ENCODE measurements at regions not wholly inside any gene's neighbourhood (a gene's known extent, or its start where the extent isn't known, plus 50 kb on each side); places are given as distances from the start of the nearest gene placed in this dataset.

DNA sequence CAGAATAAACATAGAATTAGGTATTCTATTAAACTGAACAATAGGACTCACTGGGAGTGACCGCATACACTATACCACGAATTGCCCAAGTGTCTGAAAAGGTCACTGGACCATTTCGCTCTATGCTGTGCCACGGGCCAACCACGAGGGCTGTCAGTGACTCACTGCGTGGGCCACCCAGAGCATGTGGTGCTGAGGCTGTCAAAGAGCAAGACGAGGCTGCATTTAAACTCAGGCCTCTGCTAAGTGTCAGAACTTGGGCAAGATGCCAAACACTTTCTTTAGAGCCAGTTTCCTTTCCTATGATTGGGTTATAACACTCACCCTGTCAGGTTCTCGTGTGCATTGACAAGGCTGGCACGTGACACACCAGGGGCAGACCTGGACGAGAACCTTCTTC, 97.5 kb downstream of the SH3YL1 start:
- intact Hi-C loops (cut with micrococcal nuclease), result loop anchor here (2.0 kb wide), 1 partner anchor 26 kb away; no protein-coding TSS in a partner anchor
- H3K36me3 Mint-ChIP-seq, result no peaks in the 10 kb centered on the region
- H3K4me1 Mint-ChIP-seq, result peaks cover 25 to 40% of the 10 kb centered on the region in 2 donors
- H3K27ac ChIP-seq (ENCODE audit: low read length), result no peak overlapping the region
- H3K36me3 ChIP-seq (ENCODE audit: control insufficient read depth, insufficient read depth, low read length), result no peaks in the 10 kb centered on the region
- no peak for TF ChIP-seq CTCF (IDR thresholded peaks at IDR 0.05)
- peak overlapping the region; percentile 41 to 68 for H3K27ac Mint-ChIP-seq
- H3K4me3 Mint-ChIP-seq, result no peak overlapping the region
- 51% methylated on average over 10 of the region's 10 CpGs for WGBS (ENCODE audit: insufficient coverage)
- H3K9me3 Mint-ChIP-seq, result no peaks in the 10 kb centered on the region
- peaks cover 12 to 24% of the 10 kb centered on the region in 2 donors for H3K27me3 Mint-ChIP-seq (ENCODE audit: low read depth in 2 of 2)
- ATAC-seq, result peak; percentile 75 to 96 (median 94)
- no peak overlapping the region for H3K4me3 ChIP-seq (ENCODE audit: low read length)
- no peaks in the 10 kb centered on the region for H3K9me3 ChIP-seq (ENCODE audit: control insufficient read depth, insufficient read depth, low read length)
- H3K4me1 ChIP-seq (ENCODE audit: control insufficient read depth, insufficient read depth, low read length), result peaks cover 12% of the 10 kb centered on the region
- H3K27me3 ChIP-seq (ENCODE audit: control insufficient read depth, insufficient read depth, low read length), result peaks cover 2% of the 10 kb centered on the region
- DNase-seq, result peak; percentile 26 to 37

DNA sequence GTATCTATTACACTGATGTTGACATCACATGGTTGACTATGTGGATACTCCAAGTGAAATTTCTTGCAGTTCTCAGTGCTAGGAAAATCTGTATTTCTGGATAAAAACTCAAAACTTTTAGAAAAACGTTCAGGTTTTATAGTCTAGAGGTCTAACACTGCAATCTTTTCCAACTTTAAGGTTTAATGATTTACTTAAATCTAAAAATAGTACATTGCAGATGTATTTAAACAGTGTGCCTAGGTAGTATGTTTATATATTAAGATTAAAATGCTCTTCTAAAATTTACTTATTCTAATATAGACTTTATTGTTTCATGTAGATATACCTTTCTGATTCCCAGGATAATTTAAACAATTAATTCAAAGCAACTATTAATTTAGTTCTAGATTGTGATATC, 98.3 kb downstream of the SH3YL1 start:
- TF ChIP-seq CTCF (IDR thresholded peaks at IDR 0.05), result no peak

GRCh38 chr2:162473-163382, 101.1 kb downstream of the SH3YL1 start:
- WGBS (ENCODE audit: insufficient coverage), result 71% methylated on average over 12 of the region's 13 CpGs
- TF ChIP-seq CTCF (IDR thresholded peaks at IDR 0.05), result no peak
- H3K36me3 Mint-ChIP-seq, result no peaks in the 10 kb centered on the region
- Histone ChIP-seq H3K27me3 (ENCODE audit: control insufficient read depth, insufficient read depth, low read length) (no peaks in the 10 kb centered on the region), H3K36me3 (ENCODE audit: control insufficient read depth, insufficient read depth, low read length) (no peaks in the 10 kb centered on the region), H3K9me3 (ENCODE audit: control insufficient read depth, insufficient read depth, low read length) (no peaks in the 10 kb centered on the region), H3K4me1 (ENCODE audit: control insufficient read depth, insufficient read depth, low read length) (peaks cover 12% of the 10 kb centered on the region), H3K27ac (ENCODE audit: low read length) (no peak overlapping the region), H3K4me3 (ENCODE audit: low read length) (no peak overlapping the region)
- intact Hi-C loops (cut with micrococcal nuclease), result no loop called here
- no peak for ATAC-seq
- H3K4me3 Mint-ChIP-seq, result peak overlapping the region; percentile 26
- peaks cover 31 to 46% of the 10 kb centered on the region in 2 donors for H3K4me1 Mint-ChIP-seq
- DNase-seq, result no peak
- peak overlapping the region in 1 of 2 donors; percentile 71 for H3K27ac Mint-ChIP-seq
- H3K9me3 Mint-ChIP-seq, result no peaks in the 10 kb centered on the region
- H3K27me3 Mint-ChIP-seq (ENCODE audit: low read depth in 2 of 2), result peaks cover 14 to 24% of the 10 kb centered on the region in 2 donors

More for the DNA sequence above, 98.3 kb downstream of the SH3YL1 start:
- Mint-ChIP-seq H3K36me3 (no peaks in the 10 kb centered on the region), H3K4me1 (peaks cover 31 to 48% of the 10 kb centered on the region in 2 donors), H3K9me3 (no peaks in the 10 kb centered on the region), H3K27me3 (ENCODE audit: low read depth in 2 of 2) (peaks cover 18 to 33% of the 10 kb centered on the region in 2 donors), H3K4me3 (no peak overlapping the region), H3K27ac (peak overlapping the region in 1 of 2 donors; percentile 41)
- H3K36me3 ChIP-seq (ENCODE audit: control insufficient read depth, insufficient read depth, low read length), result no peaks in the 10 kb centered on the region
- no peaks in the 10 kb centered on the region for H3K9me3 ChIP-seq (ENCODE audit: control insufficient read depth, insufficient read depth, low read length)
- peaks cover 12% of the 10 kb centered on the region for H3K4me1 ChIP-seq (ENCODE audit: control insufficient read depth, insufficient read depth, low read length)
- no peaks in the 10 kb centered on the region for H3K27me3 ChIP-seq (ENCODE audit: control insufficient read depth, insufficient read depth, low read length)
- intact Hi-C loops (cut with micrococcal nuclease), result no loop called here
- H3K27ac ChIP-seq (ENCODE audit: low read length), result no peak overlapping the region
- ATAC-seq (no peak), DNase-seq (no peak)
- 75% methylated on average over 1 of the region's 1 CpG for WGBS (ENCODE audit: insufficient coverage)
- H3K4me3 ChIP-seq (ENCODE audit: low read length), result no peak overlapping the region
